Activated T-cell treated with anti-CD3 and anti-CD28 coated beads, Interleukin-2, amount 50 U/mL, for 4 hours (primary cell): ENCODE measurements at regions not wholly inside any gene's neighbourhood (a gene's known extent, or its start where the extent isn't known, plus 50 kb on each side); places are given as distances from the start of the nearest gene placed in this dataset.
"Not testable (repeated sequence)": the region's sequence is repeated elsewhere in the genome, so short reads cannot be mapped to it uniquely, and the experiment has no call there.

Experiments used
- ATAC-seq, 2 donors: fragments of 200-7000 bp; cut with Tn5 transposase; one replicate each; pipeline ENCODE4 v1.10.0; 2021
- DNase-seq: peaks from one replicate; pipeline ENCODE4 v3.0.0-alpha.2; 2020
- H3K27me3 Mint-ChIP-seq: one replicate; pipeline ENCODE4 v1.8.0; 2021; ENCODE audit warnings: low read depth, mixed read lengths
- H3K36me3 Mint-ChIP-seq: one replicate; pipeline ENCODE4 v1.8.0; 2022; ENCODE audit warnings: mixed read lengths; ENCODE audit not compliant: insufficient read depth
- H3K4me1 Mint-ChIP-seq: one replicate; pipeline ENCODE4 v1.8.0; 2021; ENCODE audit warnings: low read depth, mixed read lengths
- H3K4me3 Mint-ChIP-seq: one replicate; pipeline ENCODE4 v1.8.0; 2021; ENCODE audit warnings: mild to moderate bottlenecking, moderate library complexity, mixed read lengths
- H3K9me3 Mint-ChIP-seq: one replicate; pipeline ENCODE4 v1.8.0; 2021; ENCODE audit warnings: mixed read lengths

GRCh38 chr6:168826726-168827585, 386.0 kb downstream of the SMOC2 start:
- no peak for DNase-seq
- Mint-ChIP-seq H3K36me3 (no peaks in the 10 kb centered on the region), H3K4me1 (no peaks in the 10 kb centered on the region), H3K9me3 (no peaks in the 10 kb centered on the region), H3K27me3 (peaks cover 2% of the 10 kb centered on the region), H3K4me3 (no peak overlapping the region)
- no peak for ATAC-seq

DNA sequence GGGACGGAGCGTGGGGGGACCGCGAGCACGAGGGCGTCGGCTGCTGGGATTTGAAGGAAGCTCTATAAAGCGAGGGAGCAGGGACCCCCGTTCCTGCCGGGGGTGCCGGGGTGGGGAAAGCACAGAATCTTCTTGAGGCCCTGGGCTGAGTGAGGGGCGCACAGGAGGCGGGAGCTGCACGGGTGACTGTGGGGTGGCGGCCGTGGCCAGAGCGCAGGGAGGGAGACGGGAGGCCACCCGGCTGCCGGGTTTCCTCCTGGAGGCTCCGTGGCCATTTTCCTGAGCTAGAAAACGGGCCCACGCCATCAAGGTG, 385.1 kb downstream of the SMOC2 start:
- H3K4me1 Mint-ChIP-seq: no peaks in the 10 kb centered on the region
- H3K27me3 Mint-ChIP-seq: peaks cover 2% of the 10 kb centered on the region
- H3K9me3 Mint-ChIP-seq: no peaks in the 10 kb centered on the region
- H3K4me3 Mint-ChIP-seq: no peak overlapping the region
- ATAC-seq: no peak
- H3K36me3 Mint-ChIP-seq: no peaks in the 10 kb centered on the region
- DNase-seq: no peak

GRCh38 chr6:168825226-168826077, 384.5 kb downstream of the SMOC2 start:
- Mint-ChIP-seq H3K4me1 (no peaks in the 10 kb centered on the region), H3K36me3 (no peaks in the 10 kb centered on the region), H3K27me3 (peaks cover 2% of the 10 kb centered on the region), H3K4me3 (no peak overlapping the region), H3K9me3 (no peaks in the 10 kb centered on the region)
- ATAC-seq: no peak
- no peak for DNase-seq

DNA sequence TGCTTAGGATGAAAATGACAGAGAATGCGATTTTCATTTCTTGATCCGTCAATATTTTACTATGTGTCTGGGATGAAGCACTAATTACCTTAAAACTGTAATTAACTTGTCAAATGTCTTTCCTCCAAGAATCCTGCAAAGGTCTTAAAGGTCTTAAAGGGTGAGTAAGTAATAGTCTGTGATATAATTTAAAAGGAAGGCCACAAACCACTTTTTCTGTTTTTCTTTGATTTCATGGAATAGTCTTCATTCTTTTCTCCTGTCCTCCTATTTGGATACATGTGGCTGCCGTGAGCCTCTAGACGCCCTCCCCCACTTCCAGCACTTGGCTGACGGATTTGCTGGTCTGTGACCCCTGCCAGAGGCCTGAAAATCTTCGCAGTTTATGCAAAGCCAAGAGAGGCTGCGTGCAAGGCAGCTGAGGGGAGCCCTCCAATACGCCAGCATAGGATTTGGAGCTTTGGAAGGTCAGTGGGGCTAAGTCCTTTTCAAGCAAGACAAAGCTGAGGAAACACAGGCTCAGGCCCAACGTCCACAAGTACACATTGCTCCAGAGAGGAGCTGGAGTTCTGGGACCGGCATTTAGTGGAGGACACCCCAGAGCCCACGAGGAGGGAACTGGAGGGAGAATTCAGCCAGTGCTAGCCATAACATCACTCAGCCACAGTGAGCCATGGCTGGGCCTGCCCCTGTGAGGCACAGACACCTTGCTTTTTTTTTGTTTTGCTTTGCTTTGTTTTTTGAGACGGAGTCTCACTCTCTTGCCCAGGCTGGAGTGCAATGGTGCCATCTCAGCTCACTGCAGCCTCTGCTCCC, 382.6 kb downstream of the SMOC2 start:
- Mint-ChIP-seq H3K36me3 (no peaks in the 10 kb centered on the region), H3K4me3 (no peak overlapping the region), H3K4me1 (no peaks in the 10 kb centered on the region), H3K9me3 (no peaks in the 10 kb centered on the region), H3K27me3 (no peaks in the 10 kb centered on the region)
- DNase-seq (no peak), ATAC-seq (no peak)

GRCh38 chr6:168822376-168822775, 381.4 kb downstream of the SMOC2 start:
- Mint-ChIP-seq H3K9me3 (peaks cover 4% of the 10 kb centered on the region), H3K36me3 (no peaks in the 10 kb centered on the region), H3K4me3 (no peak overlapping the region), H3K4me1 (no peaks in the 10 kb centered on the region), H3K27me3 (no peaks in the 10 kb centered on the region)
- ATAC-seq: no peak
- DNase-seq: no peak

- H3K4me1 Mint-ChIP-seq: no peaks in the 10 kb centered on the region
- DNase-seq (no peak), ATAC-seq (no peak)
- no peak overlapping the region for H3K4me3 Mint-ChIP-seq
- H3K27me3 Mint-ChIP-seq: peaks cover 5% of the 10 kb centered on the region
- H3K9me3 Mint-ChIP-seq: peaks cover 7% of the 10 kb centered on the region
- no peaks in the 10 kb centered on the region for H3K36me3 Mint-ChIP-seq
These were observed 378.6 kb downstream of the SMOC2 start for GRCh38 chr6:168819546-168819945.

DNA sequence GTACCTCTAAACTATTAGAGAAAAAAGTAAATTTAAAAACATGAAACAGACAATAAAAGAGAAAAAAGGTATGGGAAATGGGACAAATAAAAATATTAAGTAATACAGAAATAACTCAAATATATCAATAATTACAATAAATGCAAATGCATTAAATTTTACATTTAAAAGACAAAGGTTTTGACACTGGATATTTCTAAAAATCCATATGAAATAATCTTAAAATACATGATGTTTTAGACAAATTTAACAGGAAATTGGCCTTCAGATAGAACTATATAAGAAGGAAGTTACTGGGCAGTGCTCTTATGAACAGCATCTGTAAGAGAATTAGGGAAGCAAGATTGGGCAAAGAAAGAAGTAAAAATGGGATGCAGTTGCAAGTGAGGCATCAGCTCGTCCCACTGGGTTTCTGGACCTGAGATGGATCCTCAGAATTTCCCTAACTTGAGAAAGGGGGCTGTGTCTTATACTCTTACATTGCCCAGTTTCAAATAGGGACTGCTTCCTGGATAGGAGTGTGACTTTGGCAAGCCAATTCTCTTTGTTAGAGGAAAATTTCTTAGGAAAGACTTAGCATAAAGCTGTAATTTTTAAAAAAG, 376.7 kb downstream of the SMOC2 start:
- Mint-ChIP-seq H3K27me3 (peaks cover 7% of the 10 kb centered on the region), H3K9me3 (peaks cover 7% of the 10 kb centered on the region), H3K4me1 (no peaks in the 10 kb centered on the region), H3K4me3 (no peak overlapping the region), H3K36me3 (no peaks in the 10 kb centered on the region)
- ATAC-seq: no peak
- no peak for DNase-seq

DNA sequence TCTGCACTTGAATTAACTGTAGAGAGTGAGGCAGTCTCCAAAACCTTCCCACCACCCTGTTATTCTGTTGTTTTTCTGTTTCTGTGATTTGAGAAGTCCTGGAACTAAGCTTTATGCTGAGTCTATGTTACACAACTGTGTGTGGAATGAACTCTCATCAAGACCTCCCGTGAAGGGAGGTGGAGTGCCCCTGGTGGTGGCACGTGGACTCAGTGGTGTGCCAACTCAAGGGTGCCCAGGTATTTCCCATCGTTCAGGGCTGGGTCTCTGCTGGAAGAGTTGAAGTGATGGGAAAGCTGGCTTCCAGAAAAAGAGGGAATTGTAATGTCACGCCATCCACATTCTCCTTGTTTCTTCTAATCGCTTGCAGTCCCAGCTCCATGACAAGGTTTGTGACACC, 374.2 kb downstream of the SMOC2 start:
- Mint-ChIP-seq H3K4me1 (no peaks in the 10 kb centered on the region), H3K9me3 (peaks cover 7% of the 10 kb centered on the region), H3K36me3 (no peaks in the 10 kb centered on the region), H3K4me3 (no peak overlapping the region), H3K27me3 (peaks cover 7% of the 10 kb centered on the region)
- no peak for ATAC-seq
- no peak for DNase-seq

GRCh38 chr6:168808232-168808631, 367.2 kb downstream of the SMOC2 start:
- no peaks in the 10 kb centered on the region for H3K27me3 Mint-ChIP-seq
- no peaks in the 10 kb centered on the region for H3K36me3 Mint-ChIP-seq
- ATAC-seq (no peak), DNase-seq (no peak)
- H3K4me1 Mint-ChIP-seq: no peaks in the 10 kb centered on the region
- H3K4me3 Mint-ChIP-seq: no peak overlapping the region
- H3K9me3 Mint-ChIP-seq: no peaks in the 10 kb centered on the region

- Mint-ChIP-seq H3K36me3 (no peaks in the 10 kb centered on the region), H3K4me3 (no peak overlapping the region), H3K27me3 (peaks cover 8% of the 10 kb centered on the region), H3K4me1 (no peaks in the 10 kb centered on the region), H3K9me3 (peaks cover 4% of the 10 kb centered on the region)
- DNase-seq (no peak), ATAC-seq (no peak)
These were observed 363.3 kb downstream of the SMOC2 start for GRCh38 chr6:168804331-168804730.

GRCh38 chr6:168803874-168804273, 362.9 kb downstream of the SMOC2 start:
- no peaks in the 10 kb centered on the region for H3K36me3 Mint-ChIP-seq
- no peak overlapping the region for H3K4me3 Mint-ChIP-seq

GRCh38 chr6:168799067-168799466, 358.1 kb downstream of the SMOC2 start:
- Mint-ChIP-seq H3K4me1 (no peaks in the 10 kb centered on the region), H3K9me3 (peaks cover 4% of the 10 kb centered on the region), H3K36me3 (no peaks in the 10 kb centered on the region), H3K4me3 (no peak overlapping the region), H3K27me3 (peaks cover 11% of the 10 kb centered on the region)
- DNase-seq (no peak), ATAC-seq (no peak)

More at GRCh38 chr6:168803874-168804273, 362.9 kb downstream of the SMOC2 start:
- peaks cover 4% of the 10 kb centered on the region for H3K9me3 Mint-ChIP-seq
- DNase-seq (no peak), ATAC-seq (no peak)
- H3K4me1 Mint-ChIP-seq: no peaks in the 10 kb centered on the region
- peaks cover 8% of the 10 kb centered on the region for H3K27me3 Mint-ChIP-seq

GRCh38 chr6:168796106-168796505, 355.1 kb downstream of the SMOC2 start:
- ATAC-seq (no peak), DNase-seq (no peak)
- no peaks in the 10 kb centered on the region for H3K36me3 Mint-ChIP-seq
- no peaks in the 10 kb centered on the region for H3K4me1 Mint-ChIP-seq
- H3K27me3 Mint-ChIP-seq: peaks cover 6% of the 10 kb centered on the region
- H3K9me3 Mint-ChIP-seq: peaks cover 4% of the 10 kb centered on the region
- H3K4me3 Mint-ChIP-seq: no peak overlapping the region

DNA sequence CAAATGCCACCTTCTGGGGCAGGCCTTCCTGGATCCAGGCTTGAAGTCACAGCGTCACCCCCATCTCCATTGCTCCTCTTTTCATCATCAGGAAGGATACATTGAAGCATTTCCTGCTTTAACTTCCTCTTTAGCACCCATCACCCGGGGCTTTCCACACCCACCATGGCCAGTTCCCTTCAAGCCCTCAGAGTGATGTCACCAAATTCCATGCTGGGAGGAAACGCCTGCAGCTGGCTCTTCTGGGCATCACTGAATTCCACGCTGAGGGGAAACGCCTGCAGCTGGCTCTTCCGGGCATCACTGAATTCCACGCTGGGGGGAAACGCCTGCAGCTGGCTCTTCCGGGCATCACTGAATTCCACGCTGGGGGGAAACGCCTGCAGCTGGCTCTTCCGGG, 354.6 kb downstream of the SMOC2 start:
- H3K9me3 Mint-ChIP-seq, H3K4me1 Mint-ChIP-seq, H3K4me3 Mint-ChIP-seq, ATAC-seq, H3K36me3 Mint-ChIP-seq, H3K27me3 Mint-ChIP-seq, DNase-seq: not testable (repeated sequence)
